ENCODE measurements at regions not wholly inside any gene's neighbourhood (a gene's known extent, or its start where the extent isn't known, plus 50 kb on each side); places are given as distances from the start of the nearest gene placed in this dataset.

DNA sequence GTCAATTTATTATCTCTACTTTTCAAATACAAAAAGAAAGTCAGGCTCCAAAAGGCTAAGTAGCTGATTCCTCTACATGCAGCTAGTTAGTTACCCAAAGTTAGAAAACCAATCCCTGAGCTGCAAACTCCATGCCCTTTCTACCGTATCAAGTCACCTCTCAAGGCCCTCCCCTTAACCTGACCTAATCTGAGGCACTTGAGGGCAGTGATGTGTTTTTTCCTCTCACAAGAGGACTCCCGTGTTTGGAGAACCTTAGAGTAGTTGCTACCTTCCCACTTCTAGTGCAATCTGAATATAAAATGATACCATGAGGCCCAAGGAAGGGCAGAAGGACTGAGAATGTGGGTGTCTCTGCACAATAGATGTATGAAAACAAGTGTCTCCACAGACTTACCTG lies 907.9 kb upstream of the CELF4 start:
- Histone ChIP-seq H3K79me2 (ENCODE audit: insufficient read depth, low read length) (no peaks in the 10 kb centered on the region), H3K27ac (ENCODE audit: low read depth, low read length) (no peak overlapping the region), H3K9me3 (ENCODE audit: insufficient read depth, low read depth, low read length) (no peaks in the 10 kb centered on the region), H3K4me3 (ENCODE audit: insufficient read depth, low read depth, low read length) (no peak overlapping the region), H3K4me2 (ENCODE audit: low read length) (no peak overlapping the region), H2AFZ (ENCODE audit: low read depth, low read length) (no peak overlapping the region), H4K20me1 (ENCODE audit: insufficient read depth, low read length) (no peaks in the 10 kb centered on the region), H3K27me3 (ENCODE audit: insufficient read depth, low read length) (no peaks in the 10 kb centered on the region), H3K4me1 (ENCODE audit: insufficient read depth, low read length) (no peaks in the 10 kb centered on the region), H3K36me3 (ENCODE audit: insufficient read depth, low read length) (no peaks in the 10 kb centered on the region), H3K9ac (ENCODE audit: low read length) (no peak overlapping the region)
- Mint-ChIP-seq H3K4me3 (ENCODE audit: unreplicated experiment) (no peak overlapping the region), H3K36me3 (ENCODE audit: low read depth, unreplicated experiment) (no peaks in the 10 kb centered on the region), H3K4me1 (ENCODE audit: low read depth, unreplicated experiment) (no peaks in the 10 kb centered on the region), H3K27me3 (ENCODE audit: low read depth, unreplicated experiment) (peaks cover 11% of the 10 kb centered on the region), H3K9me3 (ENCODE audit: unreplicated experiment) (no peaks in the 10 kb centered on the region), H3K27ac (ENCODE audit: unreplicated experiment) (no peak overlapping the region)
- TF ChIP-seq, protein P1, sequence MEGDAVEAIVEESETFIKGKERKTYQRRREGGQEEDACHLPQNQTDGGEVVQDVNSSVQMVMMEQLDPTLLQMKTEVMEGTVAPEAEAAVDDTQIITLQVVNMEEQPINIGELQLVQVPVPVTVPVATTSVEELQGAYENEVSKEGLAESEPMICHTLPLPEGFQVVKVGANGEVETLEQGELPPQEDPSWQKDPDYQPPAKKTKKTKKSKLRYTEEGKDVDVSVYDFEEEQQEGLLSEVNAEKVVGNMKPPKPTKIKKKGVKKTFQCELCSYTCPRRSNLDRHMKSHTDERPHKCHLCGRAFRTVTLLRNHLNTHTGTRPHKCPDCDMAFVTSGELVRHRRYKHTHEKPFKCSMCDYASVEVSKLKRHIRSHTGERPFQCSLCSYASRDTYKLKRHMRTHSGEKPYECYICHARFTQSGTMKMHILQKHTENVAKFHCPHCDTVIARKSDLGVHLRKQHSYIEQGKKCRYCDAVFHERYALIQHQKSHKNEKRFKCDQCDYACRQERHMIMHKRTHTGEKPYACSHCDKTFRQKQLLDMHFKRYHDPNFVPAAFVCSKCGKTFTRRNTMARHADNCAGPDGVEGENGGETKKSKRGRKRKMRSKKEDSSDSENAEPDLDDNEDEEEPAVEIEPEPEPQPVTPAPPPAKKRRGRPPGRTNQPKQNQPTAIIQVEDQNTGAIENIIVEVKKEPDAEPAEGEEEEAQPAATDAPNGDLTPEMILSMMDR (IDR thresholded peaks at IDR 0.05; ENCODE audit: insufficient read depth, low read depth, low read length), result no peak
- TF ChIP-seq EZH2 (IDR thresholded peaks at IDR 0.05; ENCODE audit: insufficient read depth, low read length), result no peak
- DNase-seq (ENCODE audit: low read depth), result no peak
- no peak for FAIRE-seq

DNA sequence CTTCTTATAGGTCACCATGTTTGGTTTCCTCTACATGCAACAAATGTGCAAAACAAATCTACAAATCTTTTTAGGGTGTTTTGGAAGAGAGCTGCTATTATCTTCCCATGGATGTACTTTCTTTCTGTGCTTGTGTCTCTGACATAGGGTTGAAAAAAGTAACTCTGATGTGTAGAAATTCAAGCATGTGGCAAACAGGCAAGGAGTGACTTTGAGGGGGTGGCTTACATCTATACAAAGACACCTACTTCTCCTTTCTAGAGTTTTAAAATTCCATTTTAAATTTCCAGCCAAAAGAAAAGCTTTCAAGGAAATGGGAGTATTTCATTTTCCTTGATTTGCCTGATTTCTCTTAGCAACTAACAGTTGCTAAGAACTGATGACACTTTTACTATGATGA lies 904.8 kb upstream of the CELF4 start:
- Histone ChIP-seq H3K27me3 (ENCODE audit: insufficient read depth, low read length) (no peaks in the 10 kb centered on the region), H3K79me2 (ENCODE audit: insufficient read depth, low read length) (no peaks in the 10 kb centered on the region), H3K4me1 (ENCODE audit: insufficient read depth, low read length) (no peaks in the 10 kb centered on the region), H2AFZ (ENCODE audit: low read depth, low read length) (no peak overlapping the region), H3K9ac (ENCODE audit: low read length) (no peak overlapping the region), H3K27ac (ENCODE audit: low read depth, low read length) (no peak overlapping the region), H3K4me2 (ENCODE audit: low read length) (no peak overlapping the region), H3K36me3 (ENCODE audit: insufficient read depth, low read length) (no peaks in the 10 kb centered on the region), H4K20me1 (ENCODE audit: insufficient read depth, low read length) (no peaks in the 10 kb centered on the region), H3K9me3 (ENCODE audit: insufficient read depth, low read depth, low read length) (no peaks in the 10 kb centered on the region), H3K4me3 (ENCODE audit: insufficient read depth, low read depth, low read length) (no peak overlapping the region)
- no peak for DNase-seq (ENCODE audit: low read depth)
- Mint-ChIP-seq H3K27ac (ENCODE audit: unreplicated experiment) (no peak overlapping the region), H3K36me3 (ENCODE audit: low read depth, unreplicated experiment) (no peaks in the 10 kb centered on the region), H3K4me3 (ENCODE audit: unreplicated experiment) (no peak overlapping the region), H3K27me3 (ENCODE audit: low read depth, unreplicated experiment) (peaks cover 15% of the 10 kb centered on the region), H3K9me3 (ENCODE audit: unreplicated experiment) (no peaks in the 10 kb centered on the region), H3K4me1 (ENCODE audit: low read depth, unreplicated experiment) (no peaks in the 10 kb centered on the region)
- no peak for FAIRE-seq
- TF ChIP-seq EZH2 (IDR thresholded peaks at IDR 0.05; ENCODE audit: insufficient read depth, low read length), result no peak
- TF ChIP-seq, protein P1 (IDR thresholded peaks at IDR 0.05; ENCODE audit: insufficient read depth, low read depth, low read length), result no peak

DNA sequence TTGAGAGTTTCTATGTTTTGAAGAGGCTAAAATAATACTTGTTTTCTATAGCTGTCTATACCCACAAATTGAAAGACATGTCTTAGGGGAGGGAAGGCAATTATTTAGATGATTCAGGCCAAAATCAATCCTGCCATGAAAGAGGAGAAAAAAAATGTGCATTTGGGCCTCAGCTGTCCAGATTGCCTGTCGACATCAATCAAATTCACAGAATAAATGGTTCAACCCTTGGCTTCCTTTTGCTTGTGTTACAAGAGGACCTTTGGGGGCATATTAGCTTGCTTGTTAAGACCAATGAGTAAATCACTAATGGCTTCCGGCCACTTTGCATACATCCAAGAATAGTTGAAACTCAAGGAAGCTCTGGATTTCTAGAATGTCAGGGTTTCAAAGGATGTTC lies 900.8 kb upstream of the CELF4 start:
- H3K27me3 Mint-ChIP-seq (ENCODE audit: low read depth, unreplicated experiment), result peaks cover 15% of the 10 kb centered on the region
- no peak overlapping the region for H3K4me2 ChIP-seq (ENCODE audit: low read length)
- H3K4me1 Mint-ChIP-seq (ENCODE audit: low read depth, unreplicated experiment), result no peaks in the 10 kb centered on the region

More for the DNA sequence above, 900.8 kb upstream of the CELF4 start:
- Histone ChIP-seq H3K79me2 (ENCODE audit: insufficient read depth, low read length) (no peaks in the 10 kb centered on the region), H3K9me3 (ENCODE audit: insufficient read depth, low read depth, low read length) (no peaks in the 10 kb centered on the region), H4K20me1 (ENCODE audit: insufficient read depth, low read length) (no peaks in the 10 kb centered on the region), H3K9ac (ENCODE audit: low read length) (no peak overlapping the region), H3K36me3 (ENCODE audit: insufficient read depth, low read length) (no peaks in the 10 kb centered on the region), H3K4me1 (ENCODE audit: insufficient read depth, low read length) (no peaks in the 10 kb centered on the region), H3K27me3 (ENCODE audit: insufficient read depth, low read length) (no peaks in the 10 kb centered on the region), H2AFZ (ENCODE audit: low read depth, low read length) (no peak overlapping the region), H3K4me3 (ENCODE audit: insufficient read depth, low read depth, low read length) (no peak overlapping the region), H3K27ac (ENCODE audit: low read depth, low read length) (no peak overlapping the region)
- H3K36me3 Mint-ChIP-seq (ENCODE audit: low read depth, unreplicated experiment), result no peaks in the 10 kb centered on the region
- DNase-seq (ENCODE audit: low read depth), result no peak
- no peak overlapping the region for H3K27ac Mint-ChIP-seq (ENCODE audit: unreplicated experiment)
- H3K4me3 Mint-ChIP-seq (ENCODE audit: unreplicated experiment), result no peak overlapping the region
- TF ChIP-seq, protein P1 (IDR thresholded peaks at IDR 0.05; ENCODE audit: insufficient read depth, low read depth, low read length), result no peak
- no peak for TF ChIP-seq EZH2 (IDR thresholded peaks at IDR 0.05; ENCODE audit: insufficient read depth, low read length)
- FAIRE-seq, result no peak
- peaks cover 3% of the 10 kb centered on the region for H3K9me3 Mint-ChIP-seq (ENCODE audit: unreplicated experiment)
